B cell (primary cell): ENCODE measurements at regions not wholly inside any gene's neighbourhood (a gene's known extent, or its start where the extent isn't known, plus 50 kb on each side); places are given as distances from the start of the nearest gene placed in this dataset.

Source experiments
- ATAC-seq: fragments of 200-7000 bp; cut with Tn5 transposase; one replicate; pipeline ENCODE4 v1.10.0; 2021; ENCODE audit warnings: low read depth, mild to moderate bottlenecking, moderate number of reproducible peaks, moderate library complexity
- CTCF ChIA-PET: fragments of 350-600 bp; sonication (Branson Sonifier 250); formaldehyde crosslinking; loops from one replicate; lab custom pipeline; 2021; ENCODE audit warnings: antibody characterized with exemption, inconsistent platforms; lab: Charles Lee
- POLR2A ChIA-PET: fragments of 350-600 bp; sonication (Branson Sonifier 250); formaldehyde crosslinking; loops from one replicate; lab custom pipeline; 2021; ENCODE audit warnings: antibody characterized with exemption; lab: Charles Lee
- DNase-seq: peaks from one replicate; pipeline ENCODE4 v3.0.0; 2013
- H2AFZ ChIP-seq: 2 replicates; pipeline ENCODE4 v1.6.1; 2012; ENCODE audit warnings: mild to moderate bottlenecking, low read depth, low read length; ENCODE audit not compliant: insufficient read depth, poor library complexity, severe bottlenecking
- H3K27ac ChIP-seq, 2 donors: 1 replicate in 1 of 2; 2 replicates in 1 of 2; pipeline ENCODE4 v1.5.1; 2012 to 2013; ENCODE audit warnings: low read length in 2 of 2, mild to moderate bottlenecking in 2 of 2, moderate library complexity in 1 of 2
- H3K27me3 ChIP-seq, 4 experiments: fragments of 200-600 bp in 1 of 4; sonication (generic) in 1 of 4; replicated peaks in 1 of 4; 1 replicate in 2 of 4; 2 replicates in 2 of 4; pipeline versions ENCODE4 v1.6.1 to v1.7.0; 2013 to 2016; ENCODE audit warnings: low read length in 3 of 4, mild to moderate bottlenecking in 2 of 4, mixed read lengths in 1 of 4, moderate library complexity in 1 of 4; ENCODE audit not compliant: insufficient read depth in 4 of 4, control insufficient read depth in 3 of 4; ENCODE audit errors: control extremely low read depth in 1 of 4
- H3K36me3 ChIP-seq, 2 experiments: replicated peaks in 1 of 2; 1 replicate in 1 of 2; 2 replicates in 1 of 2; pipeline versions ENCODE4 v1.6.1 to v1.7.1; 2013; ENCODE audit warnings: low read length in 1 of 2; ENCODE audit not compliant: insufficient read depth in 2 of 2, control insufficient read depth in 1 of 2; ENCODE audit errors: control extremely low read depth in 1 of 2, extremely low read depth in 1 of 2
- H3K4me1 ChIP-seq, 2 donors: fragments of 200-600 bp in 1 of 2; sonication (generic) in 1 of 2; 1 replicate in 1 of 2; 2 replicates in 1 of 2; pipeline versions ENCODE4 v1.5.1 to v1.6.1; 2013 to 2017; ENCODE audit warnings: low read length in 2 of 2; ENCODE audit not compliant: control insufficient read depth in 2 of 2, insufficient read depth in 2 of 2
- H3K4me2 ChIP-seq: replicated peaks from 2 replicates; pipeline ENCODE3; 2012; ENCODE audit warnings: mild to moderate bottlenecking, low read depth, low read length; ENCODE audit not compliant: poor library complexity, severe bottlenecking
- H3K4me3 ChIP-seq, 5 experiments: fragments of 200-600 bp in 1 of 5; sonication (generic) in 1 of 5; 1 replicate in 3 of 5; 2 replicates in 2 of 5; pipeline versions ENCODE4 v1.5.1 to v1.7.0; 2011 to 2016; ENCODE audit warnings: low read length in 4 of 5, mild to moderate bottlenecking in 4 of 5, low read depth in 2 of 5, control low read depth in 1 of 5, moderate library complexity in 1 of 5; ENCODE audit not compliant: insufficient read depth in 1 of 5; ENCODE audit errors: control extremely low read depth in 1 of 5, extremely low read depth in 1 of 5
- H3K79me2 ChIP-seq: fragments of 200-600 bp; sonication (generic); one replicate; pipeline ENCODE4 v1.6.0; 2016; ENCODE audit warnings: low read length; ENCODE audit not compliant: control insufficient read depth, insufficient read depth
- H3K9ac ChIP-seq: fragments of 200-600 bp; sonication (generic); 2 replicates; pipeline ENCODE4 v1.6.1; 2017; ENCODE audit warnings: mild to moderate bottlenecking, low read length, moderate library complexity
- H3K9me3 ChIP-seq, 3 donors: one replicate each; pipeline versions ENCODE4 v1.6.1 to v1.7.1; 2013; ENCODE audit warnings: low read length in 2 of 3; ENCODE audit not compliant: control insufficient read depth in 2 of 3, insufficient read depth in 1 of 3; ENCODE audit errors: control extremely low read depth in 1 of 3
- H4K20me1 ChIP-seq: 2 replicates; pipeline ENCODE4 v1.6.0; 2012; ENCODE audit warnings: mild to moderate bottlenecking, low read length; ENCODE audit not compliant: insufficient read depth, control insufficient read depth, poor library complexity, severe bottlenecking
- H3K27ac Mint-ChIP-seq: one replicate; pipeline ENCODE4 v1.8.0; 2021; ENCODE audit warnings: mixed read lengths
- H3K27me3 Mint-ChIP-seq: one replicate; pipeline ENCODE4 v1.8.0; 2021; ENCODE audit warnings: mixed read lengths
- H3K4me1 Mint-ChIP-seq: one replicate; pipeline ENCODE4 v1.8.0; 2021; ENCODE audit warnings: mixed read lengths
- H3K4me3 Mint-ChIP-seq: one replicate; pipeline ENCODE4 v1.8.0; 2021; ENCODE audit warnings: mixed read lengths
- H3K9me3 Mint-ChIP-seq: one replicate; pipeline ENCODE4 v1.8.0; 2022; ENCODE audit warnings: mixed read lengths; ENCODE audit not compliant: insufficient read depth
- CTCF ChIP-seq: fragments of 200-600 bp; IDR thresholded peaks from one replicate; pipeline ENCODE4 v1.8.0; 2022; ENCODE audit warnings: antibody characterized with exemption, mild to moderate bottlenecking
- EZH2 ChIP-seq: IDR thresholded peaks from 2 replicates; pipeline ENCODE4 v1.6.1; 2012; ENCODE audit warnings: borderline replicate concordance, low read depth, mild to moderate bottlenecking, moderate library complexity, low read length; ENCODE audit not compliant: insufficient read depth, poor library complexity, severe bottlenecking
- WGBS: methylation state at CpG from one replicate; pipeline ENCODE4 v1.1.5; 2013; ENCODE audit warnings: missing lambda C conversion rate; ENCODE audit not compliant: insufficient coverage; 5-methylcytosine and 5-hydroxymethylcytosine counted together
- intact Hi-C: fragments of 100-400 bp; cut with micrococcal nuclease; formaldehyde crosslinking; loops from one replicate; pipeline ENCODE4 v1.10.0; 2022

GRCh38 chr5:61790678-61791077 lies 458.6 kb downstream of the ZSWIM6 start:
- DNase-seq (no peak), ATAC-seq (no peak)
- H4K20me1 ChIP-seq, result no peaks in the 10 kb centered on the region
- Mint-ChIP-seq H3K4me1 (no peaks in the 10 kb centered on the region), H3K9me3 (no peaks in the 10 kb centered on the region), H3K27me3 (no peaks in the 10 kb centered on the region), H3K27ac (no peak overlapping the region), H3K4me3 (no peak overlapping the region)
- no peaks in the 10 kb centered on the region for H3K9me3 ChIP-seq
- no peak overlapping the region for H3K9ac ChIP-seq
- TF ChIP-seq EZH2 (no peak), CTCF (no peak)
- ChIA-PET POLR2A (no interaction called here), CTCF (no interaction called here)
- no peaks in the 10 kb centered on the region for H3K79me2 ChIP-seq
- H3K4me3 ChIP-seq, result no peak overlapping the region
- H2AFZ ChIP-seq, result no peak overlapping the region
- WGBS, result 63% methylated on average over 2 of the region's 2 CpGs
- no peaks in the 10 kb centered on the region for H3K36me3 ChIP-seq
- intact Hi-C loops, result no loop called here
- H3K4me2 ChIP-seq, result no peak overlapping the region
- H3K27me3 ChIP-seq, result peaks cover 0 to 2% (median 0%) of the 10 kb centered on the region in 4 experiments
- H3K27ac ChIP-seq, result no peak overlapping the region
- H3K4me1 ChIP-seq, result no peaks in the 10 kb centered on the region

DNA sequence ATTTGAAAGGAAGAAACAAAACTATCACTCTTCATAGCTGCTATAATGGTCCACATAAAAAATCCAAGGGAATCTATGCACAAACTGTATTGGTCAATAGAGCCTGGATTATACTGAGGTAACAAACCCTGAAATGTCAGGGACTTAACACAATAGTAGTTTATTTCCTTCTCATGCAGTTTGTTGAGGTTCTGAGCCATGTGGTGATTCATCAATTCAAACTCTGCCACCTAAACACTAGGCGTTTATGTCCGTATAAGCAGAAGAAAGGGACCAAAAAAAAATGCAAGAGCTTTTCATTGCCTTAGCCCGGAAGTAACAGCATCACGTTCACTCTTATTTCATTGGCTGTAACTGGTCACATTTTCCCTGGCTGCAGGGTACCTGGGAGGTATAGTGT lies 464.7 kb downstream of the ZSWIM6 start:
- Histone ChIP-seq H3K36me3 (no peaks in the 10 kb centered on the region), H3K9ac (no peak overlapping the region), H3K4me2 (no peak overlapping the region), H3K4me1 (no peaks in the 10 kb centered on the region), H3K79me2 (no peaks in the 10 kb centered on the region), H3K27ac (no peak overlapping the region), H3K27me3 (no peaks in the 10 kb centered on the region), H3K9me3 (no peaks in the 10 kb centered on the region), H4K20me1 (no peaks in the 10 kb centered on the region), H2AFZ (no peak overlapping the region), H3K4me3 (no peak overlapping the region)
- no peaks in the 10 kb centered on the region for H3K9me3 Mint-ChIP-seq
- TF ChIP-seq EZH2 (no peak), CTCF (no peak)
- ChIA-PET POLR2A (no interaction called here), CTCF (interaction anchor here (1.2 kb wide), 1 partner anchor 8 kb away, joined by 3 read pairs; no protein-coding TSS in a partner anchor)
- intact Hi-C loops, result no loop called here
- H3K27me3 Mint-ChIP-seq, result no peaks in the 10 kb centered on the region
- ATAC-seq (no peak), DNase-seq (no peak)
- H3K27ac Mint-ChIP-seq, result no peak overlapping the region
- WGBS, result no CpG with 5 or more reads among the region's 4 CpGs
- H3K4me3 Mint-ChIP-seq, result no peak overlapping the region
- no peaks in the 10 kb centered on the region for H3K4me1 Mint-ChIP-seq
